SIG-M5 treated with dmso at 0.1 percent for 504 hours (cell line): ENCODE measurements at regions not wholly inside any gene's neighbourhood (a gene's known extent, or its start where the extent isn't known, plus 50 kb on each side); places are given as distances from the start of the nearest gene placed in this dataset.

Experiments
- DNase-seq: peaks from one replicate; lab custom pipeline; 2025; ENCODE audit not compliant: unreplicated experiment; lab: John Stamatoyannopoulos, UW

DNA sequence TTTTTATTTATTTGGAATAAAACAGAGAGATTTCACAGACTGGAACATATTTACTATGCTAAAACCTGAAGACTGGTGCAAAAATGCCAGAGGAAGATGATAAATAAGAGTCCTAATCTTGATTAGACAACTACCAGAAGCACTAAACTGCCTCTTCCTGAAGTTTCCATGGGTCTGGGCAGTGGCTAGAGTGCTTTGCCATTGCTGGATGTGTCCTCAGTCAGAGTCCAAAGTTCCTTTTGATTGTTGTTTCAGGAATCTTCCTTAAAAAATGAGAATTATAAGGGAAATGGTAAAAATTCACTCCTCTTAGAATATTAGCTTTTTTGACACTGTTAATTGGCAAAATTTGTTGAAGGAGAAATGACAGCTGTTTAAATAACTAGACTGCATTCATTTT is 86.3 kb upstream of the AHR start:
- no peak for DNase-seq

DNA sequence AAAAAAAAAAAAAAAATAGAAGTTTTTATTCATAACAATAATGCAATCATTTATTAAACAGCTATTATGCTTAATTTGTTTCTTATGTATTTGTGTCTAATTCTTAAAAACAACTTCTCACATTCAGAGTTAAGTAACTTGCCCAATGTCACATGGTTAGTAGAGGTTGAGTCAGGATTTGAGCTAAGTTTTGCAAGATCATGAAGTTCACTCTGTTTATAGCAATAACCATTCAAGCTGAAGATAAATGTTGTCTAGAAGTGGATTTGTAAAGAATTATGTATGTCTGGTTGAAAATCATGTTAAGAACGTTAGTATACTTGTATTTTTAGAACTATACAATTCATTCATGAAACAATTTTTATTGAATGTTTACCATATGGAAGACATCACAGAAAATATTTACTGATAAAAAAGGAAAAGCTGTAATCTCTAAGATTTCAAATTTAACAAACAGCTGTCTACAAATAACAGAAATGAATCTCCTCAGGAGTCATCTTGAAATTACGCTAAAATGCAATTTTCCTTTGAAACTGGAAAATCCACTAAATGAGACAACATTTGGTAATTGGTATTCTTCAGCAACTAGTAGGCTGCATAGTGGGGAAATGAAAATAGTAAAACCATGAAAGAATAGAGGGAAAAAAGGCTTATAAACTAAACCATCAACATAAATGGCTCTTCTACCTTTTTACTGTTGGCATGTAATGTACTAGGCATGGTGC is 70.5 kb upstream of the AHR start:
- DNase-seq, result peak; percentile 57

DNA sequence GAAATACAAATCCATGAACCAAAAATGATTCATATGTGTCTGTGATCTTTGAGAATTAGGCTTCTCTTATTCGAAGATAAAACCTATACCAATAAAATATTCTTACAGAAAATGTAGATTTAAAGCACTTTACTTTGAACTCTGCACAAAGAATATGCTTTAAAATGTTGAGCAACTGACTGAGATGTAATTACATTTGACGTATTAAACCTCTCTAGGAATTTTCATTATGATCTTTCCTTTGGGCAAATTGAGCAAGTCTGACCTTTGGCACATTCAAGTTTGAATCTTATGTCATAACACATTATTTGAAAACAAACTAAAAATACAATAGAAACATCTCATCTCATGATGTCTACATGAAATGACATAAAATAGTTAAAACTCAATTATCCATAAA is 69.2 kb upstream of the AHR start:
- DNase-seq, result no peak

DNA sequence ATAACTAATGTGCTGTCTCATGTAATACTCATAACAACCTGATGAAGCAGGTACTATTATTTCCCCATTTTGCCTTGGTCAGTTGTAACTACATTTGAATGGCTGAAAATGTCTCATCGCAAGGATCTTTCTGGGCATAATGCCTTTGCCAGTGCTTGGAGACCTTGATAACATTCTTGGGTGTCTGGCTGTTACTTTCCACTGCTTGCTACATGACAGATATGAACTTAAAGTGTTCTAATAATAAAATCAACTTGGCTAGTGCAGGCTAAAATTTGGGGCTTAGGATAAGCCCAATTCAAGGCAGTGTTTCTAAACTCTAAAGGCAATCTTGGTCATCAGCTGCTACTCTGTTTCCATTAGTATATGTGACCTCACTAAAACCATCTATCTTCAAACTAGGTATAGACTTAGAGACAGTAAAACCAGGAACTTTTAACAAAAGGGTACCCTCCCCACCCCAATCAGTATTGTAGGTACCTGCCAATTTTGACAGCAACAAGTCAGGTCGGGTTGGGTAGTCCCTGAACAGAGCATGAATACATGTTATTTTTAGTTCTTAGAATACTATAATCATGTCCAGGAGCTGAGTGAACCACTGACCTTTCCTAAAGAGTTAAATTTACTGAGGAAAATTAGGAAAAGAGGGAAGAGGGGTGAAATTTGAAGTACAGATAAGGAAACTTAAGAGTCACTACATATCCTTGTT is 68.2 kb upstream of the AHR start:
- DNase-seq, result no peak

DNA sequence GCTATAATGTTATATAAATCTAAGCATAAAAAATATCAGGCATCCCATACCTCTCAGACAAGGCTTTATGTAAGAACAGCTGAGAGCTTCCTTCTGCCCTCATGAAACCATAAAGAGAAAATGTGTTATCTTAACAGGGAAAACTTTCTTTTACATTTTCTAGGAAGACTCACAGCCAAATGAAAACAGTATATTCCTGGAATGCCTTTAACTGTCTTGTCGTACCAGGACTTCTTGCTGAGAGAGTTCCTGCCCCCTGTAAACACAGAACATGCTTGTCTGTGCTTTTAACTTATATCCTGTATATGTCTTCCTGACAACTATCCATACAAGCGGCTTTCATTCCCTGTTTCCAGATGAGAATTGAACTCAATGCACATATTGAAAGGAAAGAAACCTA is 64.8 kb upstream of the AHR start:
- peak; percentile 56 for DNase-seq

DNA sequence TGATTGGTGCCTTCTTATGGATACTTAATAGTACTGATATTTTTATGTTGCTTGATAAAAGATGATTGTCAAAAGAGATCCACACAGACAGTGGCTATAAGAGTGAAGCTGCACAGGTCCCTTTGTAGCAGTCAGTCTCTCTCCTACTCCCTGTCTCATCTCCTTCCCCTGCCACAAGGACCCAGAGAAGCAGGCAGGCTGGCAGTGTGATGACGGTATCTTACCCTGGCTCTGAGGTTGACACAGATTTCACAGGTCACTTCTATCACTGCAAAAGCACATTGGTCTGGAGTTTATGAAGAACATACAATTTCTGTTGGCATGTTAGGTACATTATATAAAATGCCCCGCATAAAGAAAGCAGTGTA is 64.4 kb upstream of the AHR start:
- peak; percentile 59 for DNase-seq

DNA sequence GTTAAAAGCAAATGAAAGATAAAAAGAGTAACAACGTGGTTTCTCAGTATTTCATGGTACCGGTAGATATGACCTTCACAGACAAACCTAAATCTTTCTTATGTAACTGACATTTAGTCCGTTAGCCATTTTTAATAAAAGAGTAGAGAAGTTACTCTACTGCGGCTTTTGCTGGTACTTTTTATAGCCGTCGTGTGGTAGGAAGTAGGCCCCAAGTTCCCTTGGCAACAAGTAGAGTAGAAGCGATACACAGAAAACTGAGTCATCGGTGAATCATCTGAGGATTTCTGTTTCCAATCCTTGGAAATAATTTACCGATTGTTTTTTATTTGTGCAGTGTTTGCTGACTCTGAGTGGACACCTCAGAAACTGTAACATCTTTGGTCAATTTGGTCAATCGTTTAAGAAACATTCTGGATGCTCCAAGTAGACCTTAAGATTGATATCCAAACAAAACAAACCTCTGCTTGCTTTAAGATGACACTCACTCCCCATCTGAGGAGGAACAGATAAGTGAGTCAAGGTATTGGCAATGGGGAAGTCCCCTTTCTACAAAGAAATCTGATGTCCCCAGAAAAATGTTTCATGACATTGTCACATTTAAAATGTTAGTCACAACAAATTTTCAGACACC is 63.9 kb upstream of the AHR start:
- peak; percentile 96 for DNase-seq

DNA sequence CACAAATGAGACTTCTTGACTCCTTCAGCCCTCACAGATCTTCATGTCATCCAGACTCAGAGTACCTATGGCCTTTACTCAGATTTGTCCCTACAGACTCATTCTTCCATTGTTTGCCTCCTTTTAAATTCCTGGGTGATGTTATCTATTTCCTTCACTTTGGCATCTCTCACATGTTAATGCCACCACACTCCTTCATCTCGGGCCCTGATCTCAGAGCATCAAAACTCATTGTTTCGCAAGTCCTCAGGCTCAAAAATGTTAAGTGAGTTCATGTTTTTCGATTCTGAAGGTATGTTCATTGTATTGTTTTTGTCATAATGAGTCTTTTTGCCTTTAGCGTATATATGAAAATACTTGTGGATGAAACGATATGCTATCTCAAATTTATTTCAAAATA is 62.3 kb upstream of the AHR start:
- DNase-seq, result no peak

DNA sequence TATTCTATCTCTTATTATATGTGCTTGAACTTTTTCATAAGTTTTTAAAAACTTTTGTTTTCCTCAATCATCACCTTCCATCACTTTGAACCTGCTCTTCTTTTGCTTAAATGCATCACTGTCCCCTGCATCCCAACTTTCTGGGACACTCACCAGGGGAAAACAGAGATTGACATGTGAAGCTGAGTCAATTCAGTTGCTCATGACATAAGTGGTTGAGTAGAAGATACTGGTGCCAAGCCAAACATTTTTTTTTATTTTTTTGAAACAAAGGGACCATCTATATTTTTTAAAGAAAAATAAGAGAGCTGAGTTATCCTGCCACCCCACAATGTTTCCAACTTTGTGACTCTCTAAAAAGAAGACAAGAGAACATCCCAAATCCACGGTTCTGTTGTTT is 61.8 kb upstream of the AHR start:
- DNase-seq, result no peak

DNA sequence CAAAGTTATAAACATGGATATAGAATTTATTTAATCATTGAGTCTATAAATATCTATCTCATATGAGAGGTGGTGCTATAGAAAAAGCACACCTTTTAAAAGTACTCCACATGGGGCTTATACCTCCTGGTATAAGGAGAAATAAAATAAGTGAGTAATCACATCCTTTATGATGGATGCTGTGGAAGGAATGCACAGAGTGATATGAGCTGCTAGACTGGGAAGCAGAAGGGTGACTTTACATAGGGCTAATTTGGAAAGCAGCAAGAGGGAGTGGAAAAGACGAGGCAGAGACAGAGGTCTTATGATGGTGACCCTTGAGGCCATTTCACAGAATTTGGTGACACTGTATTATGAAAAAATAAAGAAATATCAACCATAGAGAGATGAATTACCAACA is 59.4 kb upstream of the AHR start:
- DNase-seq, result no peak

DNA sequence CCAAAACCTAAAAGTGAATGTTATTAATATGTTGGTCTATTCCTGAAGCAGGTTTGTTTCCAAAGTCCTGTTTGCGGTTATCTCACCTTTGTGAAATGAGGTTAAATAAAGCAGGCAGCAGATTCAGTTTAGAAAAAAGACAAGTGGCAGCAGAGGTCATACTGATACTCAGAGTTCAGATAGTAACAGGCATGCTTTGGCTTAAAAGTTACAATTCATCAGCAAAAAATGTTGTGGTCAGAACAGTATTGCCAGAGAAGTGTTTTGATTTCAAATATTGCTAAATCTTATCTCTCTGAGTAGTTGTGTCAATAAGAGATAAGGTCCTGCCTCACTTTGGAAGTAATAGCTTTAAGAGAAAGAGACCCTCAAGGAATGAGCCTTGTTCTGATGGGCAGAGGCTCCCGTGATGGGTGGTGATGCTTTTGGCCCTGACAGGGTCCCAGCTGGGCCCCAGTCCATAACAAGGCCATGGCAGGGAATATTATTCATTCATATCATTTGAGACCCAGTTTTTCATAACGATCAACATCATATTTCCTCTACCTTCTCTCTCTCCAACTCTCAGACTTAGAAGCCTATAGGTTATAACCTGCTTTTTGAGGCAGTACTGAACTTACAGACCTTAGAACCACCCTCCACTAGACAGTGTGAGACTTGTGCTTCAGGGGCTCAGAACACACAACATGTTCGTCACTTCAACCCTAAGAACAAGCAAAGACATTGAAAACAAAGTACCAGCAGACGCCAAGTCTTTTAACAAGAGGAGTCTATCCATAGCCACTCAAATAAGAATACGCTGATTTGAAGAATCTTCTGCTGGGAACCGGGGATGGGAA is 58.5 kb upstream of the AHR start:
- DNase-seq, result no peak

DNA sequence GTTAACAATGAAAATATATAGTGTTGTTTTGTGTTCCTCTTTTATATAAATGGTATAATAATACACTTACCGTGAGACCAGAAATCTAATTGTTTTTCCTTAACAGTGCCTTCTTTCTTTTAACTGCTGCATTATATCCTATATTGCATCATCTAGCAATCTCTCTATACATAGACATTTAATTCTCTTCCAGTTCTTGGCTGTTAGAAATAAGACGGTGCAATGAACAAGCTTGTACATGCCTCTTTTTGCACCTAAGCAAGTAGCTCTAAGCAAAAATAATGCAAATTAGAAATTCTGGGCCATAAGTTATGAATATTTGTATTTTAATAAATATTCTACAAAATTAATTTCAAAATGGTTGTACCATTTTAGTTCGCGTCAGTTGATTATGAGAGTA is 55.9 kb upstream of the AHR start:
- no peak for DNase-seq

DNA sequence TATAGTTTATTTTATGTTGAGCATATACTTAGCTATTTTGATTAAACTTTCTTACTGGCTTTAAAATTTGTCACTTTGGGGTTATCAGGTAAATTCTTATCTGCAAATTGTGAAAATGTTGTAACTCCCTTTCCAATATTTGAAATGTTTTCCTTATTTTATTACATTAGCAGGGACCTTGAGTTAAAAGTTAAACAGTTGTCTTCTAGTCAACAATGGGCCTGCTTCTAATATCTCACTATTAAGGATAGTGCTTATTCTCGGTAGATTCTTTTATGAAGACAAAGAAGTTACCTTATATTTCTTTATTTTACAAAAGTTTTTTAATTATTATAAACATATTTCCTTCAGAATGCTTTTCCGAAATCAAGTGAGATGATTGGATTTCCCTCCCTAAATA is 53.7 kb upstream of the AHR start:
- DNase-seq, result no peak

DNA sequence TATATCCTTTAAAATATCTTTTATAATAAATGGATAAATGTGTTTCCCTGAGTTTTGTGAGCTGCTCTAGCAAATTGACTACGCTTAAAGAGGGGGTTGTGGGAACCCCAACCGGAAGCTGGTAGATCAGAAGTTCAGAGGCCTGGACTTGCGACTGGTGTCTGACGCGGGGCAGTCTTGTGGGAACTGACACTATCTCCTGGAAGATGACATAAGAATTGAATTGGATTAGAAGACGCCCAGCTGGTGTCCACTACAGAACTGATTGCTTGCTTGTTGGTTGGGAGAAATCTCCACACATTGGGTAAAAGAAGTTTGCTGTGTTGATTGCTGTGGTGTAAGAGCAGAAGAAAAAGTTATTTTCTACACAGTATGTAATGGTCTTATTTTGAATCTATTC is 51.1 kb upstream of the AHR start:
- DNase-seq, result no peak

DNA sequence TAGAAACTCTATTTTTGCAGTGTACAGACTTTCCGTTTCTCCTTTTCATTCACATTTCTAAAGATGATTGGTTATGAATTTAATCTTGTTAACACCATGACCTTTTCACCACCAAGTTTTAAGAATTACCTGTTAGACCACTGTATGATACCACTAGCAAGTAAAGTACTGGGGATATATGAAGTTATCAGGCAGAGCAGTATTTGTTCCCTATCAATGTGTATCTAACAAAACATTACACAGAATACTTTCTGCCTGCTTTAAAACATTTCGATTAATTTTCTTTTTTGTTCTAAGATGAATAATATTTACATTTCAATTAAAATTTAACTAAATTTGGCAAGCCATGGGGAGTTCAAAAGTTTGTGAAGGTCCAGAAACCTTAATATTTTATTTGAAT is 49.9 kb upstream of the AHR start:
- no peak for DNase-seq
